ENCODE measurements at regions not wholly inside any gene's neighbourhood (a gene's known extent, or its start where the extent isn't known, plus 50 kb on each side); places are given as distances from the start of the nearest gene placed in this dataset.

DNA sequence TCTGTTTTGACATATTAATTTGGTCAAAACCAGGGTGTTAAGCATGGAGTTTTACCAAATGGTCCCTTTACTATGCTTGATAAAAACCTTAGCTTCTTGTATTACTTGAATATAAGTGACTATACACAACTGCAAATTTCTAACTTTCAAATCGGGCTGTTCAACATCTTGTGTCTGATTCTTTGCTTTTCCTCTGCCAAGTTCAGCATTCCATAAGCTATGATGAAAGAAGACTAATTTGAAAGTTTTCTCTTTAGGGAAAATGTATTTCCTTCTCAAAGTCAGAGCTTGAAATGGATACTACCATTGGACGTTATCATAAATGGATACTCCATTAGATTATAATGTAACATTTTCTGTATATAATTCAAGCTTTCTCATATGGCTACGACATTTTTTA is 792.9 kb downstream of the EFNA5 start:
- no peak for DNase-seq (ENCODE audit: low read depth)

- no peak for DNase-seq (ENCODE audit: low read depth)
These were observed 794.0 kb downstream of the EFNA5 start for GRCh38 chr5:106876665-106877194.

DNA sequence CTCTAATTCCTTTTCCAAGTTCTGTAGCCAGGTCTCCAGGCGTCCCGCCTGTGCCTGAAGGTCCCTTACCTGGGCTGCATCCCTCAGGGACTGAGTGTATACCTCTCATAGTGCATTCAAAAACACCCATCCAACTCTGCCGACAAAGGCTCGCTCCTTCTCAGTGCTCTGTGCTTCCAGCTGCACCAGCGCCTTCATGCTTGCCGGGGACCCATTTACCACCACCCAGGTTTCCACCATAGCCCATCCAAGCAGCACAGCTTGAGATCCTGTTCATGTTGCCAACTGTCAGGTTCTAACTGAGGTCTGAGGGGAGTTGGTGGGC is 794.5 kb downstream of the EFNA5 start:
- DNase-seq (ENCODE audit: low read depth): no peak

GRCh38 chr5:106875591-106876297 is 795.0 kb downstream of the EFNA5 start:
- peak; percentile 35 for DNase-seq (ENCODE audit: low read depth)

DNA sequence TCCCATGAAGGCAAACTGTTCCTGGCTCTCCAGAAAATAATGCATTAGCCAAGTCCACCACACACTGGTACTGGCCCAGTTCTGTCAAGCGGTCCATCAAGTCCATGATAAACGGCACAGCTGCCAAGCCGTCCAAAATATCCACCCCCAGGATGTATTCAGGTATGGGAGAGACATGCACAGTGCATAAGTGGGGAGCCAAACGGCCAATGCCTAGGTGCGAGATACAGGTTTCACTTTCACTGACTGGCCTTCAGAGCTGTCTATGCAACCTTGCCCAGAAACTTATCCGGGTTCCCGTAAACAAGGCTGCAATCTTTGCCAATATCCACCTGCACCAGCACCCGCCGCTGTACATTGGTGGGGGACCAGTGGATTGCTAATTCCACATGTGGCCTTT is 795.8 kb downstream of the EFNA5 start:
- DNase-seq (ENCODE audit: low read depth): no peak

DNA sequence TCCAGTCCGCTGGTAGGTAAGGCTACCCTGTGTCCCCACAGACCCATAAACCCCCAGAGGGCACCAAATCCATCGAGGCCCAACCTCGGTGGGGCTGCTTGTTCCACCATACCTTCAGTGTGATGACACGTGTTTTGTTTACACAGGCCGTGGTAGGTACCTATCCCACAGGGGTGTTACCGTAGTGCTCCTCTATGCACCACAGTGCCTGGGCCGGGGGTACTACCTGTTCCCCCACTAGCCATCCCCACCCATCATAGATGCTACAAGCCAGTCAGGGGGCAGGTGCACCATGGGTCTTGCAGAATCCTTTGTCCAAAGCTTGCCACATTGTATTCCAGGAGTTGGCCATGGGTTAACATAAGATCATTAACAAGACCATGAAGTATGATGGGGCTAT is 796.2 kb downstream of the EFNA5 start:
- no peak for DNase-seq (ENCODE audit: low read depth)

- no peak for DNase-seq (ENCODE audit: low read depth)
These were observed 797.2 kb downstream of the EFNA5 start for GRCh38 chr5:106873568-106873967.

DNA sequence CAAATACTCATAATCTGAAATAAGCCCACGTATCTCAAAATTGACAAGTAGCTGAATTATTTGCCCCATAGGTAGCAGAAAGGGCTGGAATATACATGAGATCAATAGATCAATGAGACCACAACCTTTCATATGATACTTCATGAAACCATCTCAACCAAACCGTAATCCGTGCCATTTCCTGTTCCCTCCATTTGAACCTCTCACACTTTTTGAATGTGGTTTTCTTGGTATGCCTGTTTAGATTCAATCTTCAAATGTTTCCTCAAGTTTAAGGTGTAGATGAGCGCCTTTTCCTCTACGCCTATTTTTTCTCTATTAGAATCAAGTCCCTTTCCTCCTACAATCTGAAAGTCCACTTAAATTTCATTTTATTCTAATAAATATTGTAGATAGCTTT is 805.5 kb downstream of the EFNA5 start:
- DNase-seq (ENCODE audit: low read depth): no peak

DNA sequence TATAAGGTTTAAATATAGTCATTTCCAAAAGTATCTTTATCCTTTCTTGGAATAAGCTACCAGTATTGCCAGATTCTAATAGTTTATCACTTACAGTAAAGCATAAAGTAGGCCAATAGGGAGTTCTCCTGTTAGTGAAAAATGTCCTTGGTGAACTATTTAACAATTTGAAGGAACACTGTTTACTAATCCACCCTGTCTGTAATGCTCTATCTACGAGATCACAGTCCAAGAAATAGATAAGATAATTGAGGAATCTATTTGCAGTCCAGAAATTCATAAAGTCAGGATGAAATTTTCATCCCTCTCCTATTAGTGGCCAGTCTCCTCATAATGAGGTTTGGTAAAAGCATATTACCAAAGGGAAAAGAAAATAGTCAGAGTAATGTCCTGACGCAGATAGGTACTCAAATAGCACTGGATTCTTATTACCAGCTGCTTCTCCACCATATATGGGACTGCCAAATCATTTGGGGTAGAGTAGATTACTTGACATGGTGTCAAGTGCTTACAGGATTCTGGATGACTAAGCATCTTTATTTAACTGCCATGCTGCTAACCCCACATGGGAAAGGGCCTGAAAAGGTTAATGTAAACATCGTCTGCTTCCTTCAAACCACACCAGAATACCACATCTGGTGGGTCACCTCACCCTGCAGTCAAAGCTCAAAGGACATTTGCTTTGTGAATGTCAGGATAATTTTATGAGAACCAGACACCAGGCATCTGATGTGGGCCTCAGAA is 808.1 kb downstream of the EFNA5 start:
- no peak for DNase-seq (ENCODE audit: low read depth)

DNA sequence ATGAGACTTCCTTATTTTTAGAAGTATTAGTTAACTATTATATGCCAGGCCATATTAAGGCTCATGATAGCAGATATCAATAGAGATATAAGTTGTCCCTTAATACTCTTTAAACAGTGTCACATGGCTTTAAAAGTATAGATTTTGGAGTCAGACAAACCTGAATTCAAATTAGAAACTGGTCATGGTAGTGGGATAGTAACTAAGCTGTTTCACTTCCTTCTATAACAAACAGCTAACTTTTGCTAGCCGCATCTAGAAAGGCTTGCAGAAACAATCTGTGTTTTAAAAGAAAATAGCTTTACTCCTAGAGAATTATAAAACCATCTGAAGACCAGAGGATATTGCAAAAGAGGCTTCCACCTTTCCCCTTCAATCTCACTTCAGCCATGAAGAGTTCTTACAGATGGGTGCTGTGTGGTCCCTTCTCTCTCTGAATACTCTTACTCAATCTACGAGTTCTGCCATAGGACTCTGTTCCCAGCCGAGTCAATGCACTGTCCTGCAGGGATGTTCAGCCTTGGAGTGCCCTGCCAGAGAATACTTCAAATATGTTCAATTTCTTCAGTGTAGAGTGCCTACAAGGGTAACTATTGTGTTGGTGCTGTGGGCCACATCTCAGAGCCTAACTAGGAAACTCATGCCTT is 810.2 kb downstream of the EFNA5 start:
- DNase-seq (ENCODE audit: low read depth): no peak

GRCh38 chr5:106858616-106859015 is 812.1 kb downstream of the EFNA5 start:
- DNase-seq (ENCODE audit: low read depth): no peak

GRCh38 chr5:106854922-106855321 is 815.8 kb downstream of the EFNA5 start:
- no peak for DNase-seq (ENCODE audit: low read depth)

- DNase-seq (ENCODE audit: low read depth): no peak
These were observed 816.5 kb downstream of the EFNA5 start for GRCh38 chr5:106854105-106854687.

GRCh38 chr5:106853266-106853665 is 817.5 kb downstream of the EFNA5 start:
- DNase-seq (ENCODE audit: low read depth): no peak

GRCh38 chr5:106849266-106849665 is 821.5 kb downstream of the EFNA5 start:
- DNase-seq (ENCODE audit: low read depth): no peak

GRCh38 chr5:106843812-106844416 is 826.8 kb downstream of the EFNA5 start:
- no peak for DNase-seq (ENCODE audit: low read depth)

- DNase-seq (ENCODE audit: low read depth): no peak
These were observed 837.2 kb downstream of the EFNA5 start for GRCh38 chr5:106833517-106833916.

DNA sequence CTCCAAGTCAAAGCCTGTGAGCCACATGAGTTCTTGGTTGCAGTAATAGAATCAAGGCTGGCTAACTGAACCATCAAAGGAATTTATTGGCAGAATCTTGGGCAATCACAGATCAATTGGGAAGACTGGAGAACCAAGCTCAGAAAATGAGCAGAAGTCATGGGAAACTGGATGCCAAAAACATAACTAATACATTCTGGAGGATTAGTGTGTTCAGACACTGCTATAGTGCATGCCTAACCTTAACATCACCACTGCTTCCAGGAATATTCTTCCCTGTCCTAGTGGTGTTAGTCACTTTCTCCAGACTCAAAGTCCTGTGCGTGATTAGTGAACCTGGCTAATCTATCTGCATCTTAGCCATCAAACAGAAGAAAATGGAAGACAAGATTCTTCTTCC is 843.7 kb downstream of the EFNA5 start:
- peak; percentile 51 for DNase-seq (ENCODE audit: low read depth)

GRCh38 chr5:106825374-106825773 is 845.4 kb downstream of the EFNA5 start:
- no peak for DNase-seq (ENCODE audit: low read depth)

DNA sequence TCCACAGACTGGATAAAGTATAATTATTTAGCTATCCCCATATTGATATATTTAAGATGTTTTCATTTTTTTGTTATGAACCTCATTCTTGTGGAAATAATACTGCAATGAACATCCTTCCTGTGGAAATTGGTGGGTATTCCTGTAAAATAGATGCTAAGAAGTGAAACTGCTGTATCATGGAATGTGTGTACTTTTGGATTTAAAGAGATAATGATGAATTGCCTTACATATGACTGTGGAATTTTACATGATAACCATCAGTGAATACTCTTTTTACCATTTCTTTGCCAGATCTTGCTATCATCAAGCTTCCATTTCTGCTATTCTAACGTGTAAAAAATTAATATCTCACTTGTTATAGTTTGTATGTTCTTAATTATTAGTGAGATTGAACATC is 847.9 kb downstream of the EFNA5 start:
- DNase-seq (ENCODE audit: low read depth): no peak

DNA sequence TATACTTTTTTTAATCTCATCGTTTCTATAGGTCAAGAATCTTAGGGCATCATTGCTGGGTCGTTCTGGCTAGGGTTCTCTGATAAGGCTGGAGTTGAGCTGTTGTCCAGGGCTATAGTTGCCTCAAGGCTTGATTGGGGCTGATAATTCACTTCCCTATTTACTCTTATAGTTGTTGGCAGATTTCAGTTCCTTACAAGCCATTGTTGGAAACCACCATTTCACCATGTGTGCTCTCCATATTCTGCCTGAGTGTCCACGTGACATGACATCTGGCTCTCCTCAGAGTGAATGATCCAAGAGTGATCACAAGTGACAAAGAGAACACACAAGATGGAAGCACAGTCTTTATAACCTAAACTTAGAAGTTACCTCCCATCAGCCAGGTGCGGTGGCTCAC is 852.2 kb downstream of the EFNA5 start:
- no peak for DNase-seq (ENCODE audit: low read depth)

- DNase-seq (ENCODE audit: low read depth): no peak
These were observed 855.8 kb downstream of the EFNA5 start for GRCh38 chr5:106814961-106815360.
